Tibial nerve (tissue), 3 donors: ENCODE measurements at regions not wholly inside any gene's neighbourhood (a gene's known extent, or its start where the extent isn't known, plus 50 kb on each side); places are given as distances from the start of the nearest gene placed in this dataset.

Source experiments
- POLR2A ChIP-seq, 2 donors: fragments of 450-650 bp; IDR thresholded peaks; one replicate each; pipeline ENCODE4 v1.6.1; 2017; ENCODE audit warnings: antibody characterized with exemption in 2 of 2, mild to moderate bottlenecking in 2 of 2, moderate library complexity in 2 of 2
- TF ChIP-seq, protein P1 (sequence below), 5 experiments: fragments of 200-600 bp in 3 of 5; fragments of 450-650 bp in 2 of 5; sonication (generic) in 3 of 5; IDR thresholded peaks; one replicate each; pipeline ENCODE4 v1.5.1; 2016 to 2019; ENCODE audit warnings: antibody characterized with exemption in 5 of 5, mild to moderate bottlenecking in 3 of 5, moderate library complexity in 2 of 5

DNA sequence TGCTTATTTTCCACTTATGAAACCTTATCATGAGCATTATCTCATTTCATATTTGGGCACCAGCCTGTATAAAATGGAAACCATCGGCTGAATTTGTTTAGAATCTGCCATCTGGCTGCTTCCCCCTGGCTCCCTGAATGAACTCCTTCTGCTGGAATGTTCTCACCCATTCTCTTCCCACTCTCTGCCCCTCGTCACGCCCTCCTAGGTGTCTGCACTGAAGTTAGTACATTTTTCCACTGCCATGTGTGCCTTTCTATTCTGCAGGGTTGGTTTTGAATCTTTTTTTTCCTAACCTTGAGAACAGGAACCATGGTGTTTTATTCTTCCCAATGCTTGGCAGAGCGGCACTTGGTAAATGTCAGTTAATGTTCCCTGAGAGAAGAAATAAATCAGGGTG, 359.7 kb downstream of the MLLT3 start:
- TF ChIP-seq, protein P1, sequence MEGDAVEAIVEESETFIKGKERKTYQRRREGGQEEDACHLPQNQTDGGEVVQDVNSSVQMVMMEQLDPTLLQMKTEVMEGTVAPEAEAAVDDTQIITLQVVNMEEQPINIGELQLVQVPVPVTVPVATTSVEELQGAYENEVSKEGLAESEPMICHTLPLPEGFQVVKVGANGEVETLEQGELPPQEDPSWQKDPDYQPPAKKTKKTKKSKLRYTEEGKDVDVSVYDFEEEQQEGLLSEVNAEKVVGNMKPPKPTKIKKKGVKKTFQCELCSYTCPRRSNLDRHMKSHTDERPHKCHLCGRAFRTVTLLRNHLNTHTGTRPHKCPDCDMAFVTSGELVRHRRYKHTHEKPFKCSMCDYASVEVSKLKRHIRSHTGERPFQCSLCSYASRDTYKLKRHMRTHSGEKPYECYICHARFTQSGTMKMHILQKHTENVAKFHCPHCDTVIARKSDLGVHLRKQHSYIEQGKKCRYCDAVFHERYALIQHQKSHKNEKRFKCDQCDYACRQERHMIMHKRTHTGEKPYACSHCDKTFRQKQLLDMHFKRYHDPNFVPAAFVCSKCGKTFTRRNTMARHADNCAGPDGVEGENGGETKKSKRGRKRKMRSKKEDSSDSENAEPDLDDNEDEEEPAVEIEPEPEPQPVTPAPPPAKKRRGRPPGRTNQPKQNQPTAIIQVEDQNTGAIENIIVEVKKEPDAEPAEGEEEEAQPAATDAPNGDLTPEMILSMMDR (IDR thresholded peaks at IDR 0.05): no peak
- no peak for TF ChIP-seq POLR2A (IDR thresholded peaks at IDR 0.05)
